Testis (tissue), 2 donors: ENCODE measurements at regions not wholly inside any gene's neighbourhood (a gene's known extent, or its start where the extent isn't known, plus 50 kb on each side); places are given as distances from the start of the nearest gene placed in this dataset.

Source experiments
- DNase-seq: peaks from one replicate; pipeline ENCODE4 v3.0.0-alpha.2; 2019
- H3K27ac ChIP-seq, 2 donors: fragments of 200-600 bp; sonication (generic); one replicate each; pipeline ENCODE4 v1.5.1; 2019
- H3K27me3 ChIP-seq: fragments of 200-600 bp; sonication (generic); one replicate; pipeline ENCODE4 v1.5.1; 2019
- H3K36me3 ChIP-seq: fragments of 200-600 bp; sonication (generic); one replicate; pipeline ENCODE4 v1.5.1; 2017; ENCODE audit warnings: low read depth; ENCODE audit errors: missing control alignments
- H3K4me1 ChIP-seq: fragments of 200-600 bp; sonication (generic); one replicate; pipeline ENCODE4 v1.5.1; 2019
- H3K4me3 ChIP-seq, 2 donors: fragments of 200-600 bp; sonication (generic); one replicate each; pipeline ENCODE4 v1.5.1; 2017 to 2019
- H3K9me3 ChIP-seq: fragments of 200-600 bp; sonication (generic); one replicate; pipeline ENCODE4 v1.5.1; 2017
- POLR2A ChIP-seq: fragments of 450-650 bp; IDR thresholded peaks from one replicate; pipeline ENCODE4 v1.6.1; 2017; ENCODE audit warnings: antibody characterized with exemption, mild to moderate bottlenecking, moderate library complexity
- WGBS, 2 donors: methylation state at CpG; one replicate each; pipeline ENCODE4 v1.1.5; 2018; 5-methylcytosine and 5-hydroxymethylcytosine counted together
- intact Hi-C: fragments of 100-400 bp; cut with DNase I; formaldehyde crosslinking; loops from one replicate; pipeline ENCODE4 v1.15.1; 2023; ENCODE audit warnings: low total_unique reads
- TF ChIP-seq, protein P1 (sequence below), 3 experiments: fragments of 450-650 bp in 2 of 3; fragments of 200-600 bp in 1 of 3; sonication (generic) in 1 of 3; IDR thresholded peaks; one replicate each; pipeline ENCODE4 v1.5.1; 2016 to 2019; ENCODE audit warnings: antibody characterized with exemption in 3 of 3, mild to moderate bottlenecking in 2 of 3, moderate library complexity in 1 of 3

DNA sequence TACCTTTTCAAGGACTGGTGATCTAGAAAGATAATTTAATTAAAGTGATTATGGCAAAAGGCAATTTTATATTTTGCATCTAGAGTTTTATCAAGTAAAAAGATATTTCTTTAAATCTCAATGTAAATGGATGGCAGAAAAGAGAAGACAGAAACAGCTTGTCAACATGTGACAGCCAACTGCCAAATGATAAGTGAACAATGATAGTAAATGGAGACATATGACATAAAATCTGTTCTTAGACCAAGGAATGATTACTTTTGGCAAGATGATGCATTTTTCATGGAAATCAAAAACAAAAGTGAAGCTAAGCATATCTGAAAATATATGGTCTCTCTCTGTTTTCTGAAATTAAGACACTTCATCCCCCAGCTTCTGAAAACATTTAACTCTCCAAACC, 1730.7 kb upstream of the FLRT2 start:
- no peak for DNase-seq
- no peak for TF ChIP-seq POLR2A
- TF ChIP-seq, protein P1, sequence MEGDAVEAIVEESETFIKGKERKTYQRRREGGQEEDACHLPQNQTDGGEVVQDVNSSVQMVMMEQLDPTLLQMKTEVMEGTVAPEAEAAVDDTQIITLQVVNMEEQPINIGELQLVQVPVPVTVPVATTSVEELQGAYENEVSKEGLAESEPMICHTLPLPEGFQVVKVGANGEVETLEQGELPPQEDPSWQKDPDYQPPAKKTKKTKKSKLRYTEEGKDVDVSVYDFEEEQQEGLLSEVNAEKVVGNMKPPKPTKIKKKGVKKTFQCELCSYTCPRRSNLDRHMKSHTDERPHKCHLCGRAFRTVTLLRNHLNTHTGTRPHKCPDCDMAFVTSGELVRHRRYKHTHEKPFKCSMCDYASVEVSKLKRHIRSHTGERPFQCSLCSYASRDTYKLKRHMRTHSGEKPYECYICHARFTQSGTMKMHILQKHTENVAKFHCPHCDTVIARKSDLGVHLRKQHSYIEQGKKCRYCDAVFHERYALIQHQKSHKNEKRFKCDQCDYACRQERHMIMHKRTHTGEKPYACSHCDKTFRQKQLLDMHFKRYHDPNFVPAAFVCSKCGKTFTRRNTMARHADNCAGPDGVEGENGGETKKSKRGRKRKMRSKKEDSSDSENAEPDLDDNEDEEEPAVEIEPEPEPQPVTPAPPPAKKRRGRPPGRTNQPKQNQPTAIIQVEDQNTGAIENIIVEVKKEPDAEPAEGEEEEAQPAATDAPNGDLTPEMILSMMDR (IDR thresholded peaks at IDR 0.05) = no peak
- Histone ChIP-seq H3K36me3 (no peaks in the 10 kb centered on the region), H3K4me3 (no peak overlapping the region), H3K4me1 (no peaks in the 10 kb centered on the region), H3K27ac (no peak overlapping the region), H3K27me3 (no peaks in the 10 kb centered on the region), H3K9me3 (no peaks in the 10 kb centered on the region)
- intact Hi-C loops = no loop called here

DNA sequence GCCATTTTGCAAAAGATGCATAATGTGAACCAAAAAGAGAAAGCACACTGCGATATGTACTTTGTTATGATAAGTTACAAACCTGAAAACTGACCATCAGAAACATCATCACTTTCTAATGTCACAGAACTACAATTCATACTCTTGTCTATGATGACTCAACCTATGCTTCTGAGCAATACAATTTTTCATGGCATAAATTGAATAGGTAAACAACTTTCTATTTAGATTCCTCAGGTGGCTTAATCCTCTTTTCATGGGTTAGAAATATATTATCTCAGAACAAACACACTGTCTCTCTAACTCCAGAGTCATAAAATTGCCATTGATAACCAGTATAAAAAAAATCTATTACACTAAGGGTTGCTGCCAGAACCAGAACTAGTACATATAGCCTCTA, 1715.0 kb upstream of the FLRT2 start:
- no peaks in the 10 kb centered on the region for H3K4me1 ChIP-seq
- no peak for DNase-seq
- H3K27me3 ChIP-seq = no peaks in the 10 kb centered on the region
- TF ChIP-seq, protein P1 (IDR thresholded peaks at IDR 0.05) = no peak
- TF ChIP-seq POLR2A = no peak
- H3K4me3 ChIP-seq = no peak overlapping the region
- H3K27ac ChIP-seq = no peak overlapping the region
- no peaks in the 10 kb centered on the region for H3K36me3 ChIP-seq
- 92 to 94% methylated on average over 1 of the region's 1 CpG for WGBS, 2 donors
- H3K9me3 ChIP-seq = no peaks in the 10 kb centered on the region
- intact Hi-C loops = no loop called here

DNA sequence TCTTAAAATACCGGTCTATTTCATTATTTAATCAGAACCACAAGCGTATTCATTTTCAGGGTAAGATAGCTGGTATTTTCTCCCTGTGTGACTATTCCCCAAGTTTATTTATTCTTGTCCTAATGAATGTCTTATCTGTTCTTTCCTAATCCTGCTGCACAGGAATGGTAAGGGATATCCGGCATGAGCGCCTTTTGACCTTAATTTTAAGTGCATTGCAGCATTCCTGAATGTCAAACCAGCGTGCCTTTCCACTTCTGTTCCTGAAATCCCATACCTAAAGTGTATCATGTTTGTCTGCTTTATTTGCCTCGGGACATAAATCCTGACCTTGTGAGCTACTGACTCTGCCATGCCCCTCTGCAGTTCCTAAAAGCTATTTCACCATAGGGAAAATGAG, 1713.2 kb upstream of the FLRT2 start:
- intact Hi-C loops = no loop called here
- H3K9me3 ChIP-seq = no peaks in the 10 kb centered on the region
- no peak for DNase-seq
- H3K4me1 ChIP-seq = no peaks in the 10 kb centered on the region
- H3K27me3 ChIP-seq = no peaks in the 10 kb centered on the region
- 51 to 57% methylated on average over 6 of the region's 6 CpGs for WGBS, 2 donors
- H3K4me3 ChIP-seq = no peak overlapping the region
- TF ChIP-seq POLR2A = no peak
- TF ChIP-seq, protein P1 (IDR thresholded peaks at IDR 0.05) = no peak
- H3K27ac ChIP-seq = no peak overlapping the region
- no peaks in the 10 kb centered on the region for H3K36me3 ChIP-seq

DNA sequence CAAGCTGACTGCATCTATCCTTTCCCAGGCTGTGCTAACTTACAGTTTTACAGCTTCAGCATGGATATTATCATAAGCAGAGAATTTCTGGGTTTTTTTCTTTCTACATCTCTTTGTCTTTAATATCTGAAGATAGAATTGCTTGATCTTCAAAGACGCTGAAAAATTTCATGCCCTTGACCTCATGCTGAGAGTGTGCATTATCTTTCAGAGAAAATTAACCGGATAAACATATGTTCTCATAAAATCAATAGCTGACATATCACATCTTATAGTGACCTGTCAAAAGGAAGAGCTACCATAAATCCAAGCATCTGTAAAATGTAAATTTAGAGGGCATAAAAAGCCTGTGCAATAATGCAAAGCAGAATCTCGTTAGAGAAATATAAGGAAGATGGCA, 1704.1 kb upstream of the FLRT2 start:
- TF ChIP-seq, protein P1 (IDR thresholded peaks at IDR 0.05) = no peak
- TF ChIP-seq POLR2A = no peak
- H3K9me3 ChIP-seq = no peaks in the 10 kb centered on the region
- WGBS, 2 donors = 65 to 73% methylated on average over 3 of the region's 3 CpGs
- H3K27me3 ChIP-seq = no peaks in the 10 kb centered on the region
- H3K4me3 ChIP-seq = no peak overlapping the region
- intact Hi-C loops = no loop called here
- no peaks in the 10 kb centered on the region for H3K36me3 ChIP-seq
- no peak overlapping the region for H3K27ac ChIP-seq
- no peaks in the 10 kb centered on the region for H3K4me1 ChIP-seq
- DNase-seq = no peak

DNA sequence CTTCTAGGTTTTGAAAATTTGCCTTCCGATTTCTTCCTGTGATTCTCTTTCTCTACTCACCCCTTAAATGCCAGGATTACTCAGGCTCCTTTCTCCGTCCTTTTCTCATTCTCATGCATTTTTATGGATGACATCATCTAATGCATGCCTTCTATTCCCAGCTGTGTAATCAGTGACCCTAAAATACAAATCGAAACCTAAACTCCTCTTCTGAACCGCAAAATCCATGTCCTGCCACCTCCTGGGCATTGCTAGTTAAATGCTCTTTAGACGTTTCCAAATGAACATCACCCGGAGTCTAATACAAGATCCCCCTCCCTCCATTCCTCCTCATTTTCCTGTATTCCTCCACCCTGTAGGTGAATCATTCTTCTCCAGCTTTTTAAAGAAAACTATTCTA, 1703.1 kb upstream of the FLRT2 start:
- 63 to 76% methylated on average over 6 of the region's 6 CpGs for WGBS, 2 donors
- no peak for DNase-seq
- H3K27ac ChIP-seq = no peak overlapping the region
- intact Hi-C loops = no loop called here
- no peak overlapping the region for H3K4me3 ChIP-seq
- H3K9me3 ChIP-seq = no peaks in the 10 kb centered on the region
- no peak for TF ChIP-seq POLR2A
- H3K27me3 ChIP-seq = no peaks in the 10 kb centered on the region
- H3K4me1 ChIP-seq = no peaks in the 10 kb centered on the region
- no peaks in the 10 kb centered on the region for H3K36me3 ChIP-seq
